Jurkat, Clone E6-1 (cell line): ENCODE measurements at regions not wholly inside any gene's neighbourhood (a gene's known extent, or its start where the extent isn't known, plus 50 kb on each side); places are given as distances from the start of the nearest gene placed in this dataset.

Experiments used
- DNase-seq: peaks from one replicate; pipeline ENCODE4 v3.0.0-alpha.2; 2011; ENCODE audit warnings: low read depth, low spot score
- H3K4me3 ChIP-seq: 2 replicates; pipeline ENCODE4 v1.5.1; 2011; ENCODE audit warnings: mild to moderate bottlenecking, low read length, control low read depth, moderate library complexity

- H3K4me3 ChIP-seq, result no peak overlapping the region
- no peak for DNase-seq
Observed at GRCh38 chr10:83332690-83333089, 806.6 kb upstream of the GHITM start.

- no peak for DNase-seq
- no peak overlapping the region for H3K4me3 ChIP-seq
Observed at GRCh38 chr10:83333566-83333965, 805.7 kb upstream of the GHITM start.

- no peak overlapping the region for H3K4me3 ChIP-seq
- no peak for DNase-seq
Observed at GRCh38 chr10:83343676-83344075, 795.6 kb upstream of the GHITM start.

GRCh38 chr10:83346266-83346910 is 792.9 kb upstream of the GHITM start:
- no peak for DNase-seq

GRCh38 chr10:83352588-83352987 is 786.7 kb upstream of the GHITM start:
- H3K4me3 ChIP-seq, result no peak overlapping the region
- no peak for DNase-seq

More at GRCh38 chr10:83346266-83346910, 792.9 kb upstream of the GHITM start:
- no peak overlapping the region for H3K4me3 ChIP-seq

- DNase-seq, result no peak
- no peak overlapping the region for H3K4me3 ChIP-seq
Observed at GRCh38 chr10:83354456-83354855, 784.9 kb upstream of the GHITM start.

GRCh38 chr10:83357004-83357403 is 782.3 kb upstream of the GHITM start:
- no peak overlapping the region for H3K4me3 ChIP-seq
- DNase-seq, result no peak

- DNase-seq, result no peak
- no peak overlapping the region for H3K4me3 ChIP-seq
Observed at GRCh38 chr10:83357627-83358026, 781.7 kb upstream of the GHITM start.

- DNase-seq, result no peak
- no peak overlapping the region for H3K4me3 ChIP-seq
Observed at GRCh38 chr10:83367036-83367435, 772.3 kb upstream of the GHITM start.

- no peak overlapping the region for H3K4me3 ChIP-seq
- DNase-seq, result no peak
Observed at GRCh38 chr10:83371696-83372490, 767.4 kb upstream of the GHITM start.

GRCh38 chr10:83372646-83373045 is 766.7 kb upstream of the GHITM start:
- H3K4me3 ChIP-seq, result no peak overlapping the region
- no peak for DNase-seq

- no peak overlapping the region for H3K4me3 ChIP-seq
- peak; percentile 52 for DNase-seq
Observed at GRCh38 chr10:83373671-83374070, 765.6 kb upstream of the GHITM start.

GRCh38 chr10:83374741-83375140 is 764.6 kb upstream of the GHITM start:
- no peak overlapping the region for H3K4me3 ChIP-seq
- DNase-seq, result no peak

- H3K4me3 ChIP-seq, result no peak overlapping the region
- no peak for DNase-seq
Observed at GRCh38 chr10:83375274-83375673, 764.0 kb upstream of the GHITM start.

- DNase-seq, result no peak
- H3K4me3 ChIP-seq, result no peak overlapping the region
Observed at GRCh38 chr10:83397806-83398205, 741.5 kb upstream of the GHITM start.

- H3K4me3 ChIP-seq, result no peak overlapping the region
- DNase-seq, result no peak
Observed at GRCh38 chr10:83410570-83410969, 728.7 kb upstream of the GHITM start.

- H3K4me3 ChIP-seq, result no peak overlapping the region
- no peak for DNase-seq
Observed at GRCh38 chr10:83425306-83425705, 714.0 kb upstream of the GHITM start.

- H3K4me3 ChIP-seq, result no peak overlapping the region
- DNase-seq, result no peak
Observed at GRCh38 chr10:83427101-83427500, 712.2 kb upstream of the GHITM start.

- H3K4me3 ChIP-seq, result no peak overlapping the region
- no peak for DNase-seq
Observed at GRCh38 chr10:83432261-83433045, 706.9 kb upstream of the GHITM start.

- no peak for DNase-seq
- H3K4me3 ChIP-seq, result no peak overlapping the region
Observed at GRCh38 chr10:83433705-83434104, 705.6 kb upstream of the GHITM start.
